ENCODE measurements at regions not wholly inside any gene's neighbourhood (a gene's known extent, or its start where the extent isn't known, plus 50 kb on each side); places are given as distances from the start of the nearest gene placed in this dataset.

- no peak for TF ChIP-seq EZH2phosphoT487 (IDR thresholded peaks at IDR 0.05; ENCODE audit: borderline replicate concordance)
- TF ChIP-seq, protein P1, sequence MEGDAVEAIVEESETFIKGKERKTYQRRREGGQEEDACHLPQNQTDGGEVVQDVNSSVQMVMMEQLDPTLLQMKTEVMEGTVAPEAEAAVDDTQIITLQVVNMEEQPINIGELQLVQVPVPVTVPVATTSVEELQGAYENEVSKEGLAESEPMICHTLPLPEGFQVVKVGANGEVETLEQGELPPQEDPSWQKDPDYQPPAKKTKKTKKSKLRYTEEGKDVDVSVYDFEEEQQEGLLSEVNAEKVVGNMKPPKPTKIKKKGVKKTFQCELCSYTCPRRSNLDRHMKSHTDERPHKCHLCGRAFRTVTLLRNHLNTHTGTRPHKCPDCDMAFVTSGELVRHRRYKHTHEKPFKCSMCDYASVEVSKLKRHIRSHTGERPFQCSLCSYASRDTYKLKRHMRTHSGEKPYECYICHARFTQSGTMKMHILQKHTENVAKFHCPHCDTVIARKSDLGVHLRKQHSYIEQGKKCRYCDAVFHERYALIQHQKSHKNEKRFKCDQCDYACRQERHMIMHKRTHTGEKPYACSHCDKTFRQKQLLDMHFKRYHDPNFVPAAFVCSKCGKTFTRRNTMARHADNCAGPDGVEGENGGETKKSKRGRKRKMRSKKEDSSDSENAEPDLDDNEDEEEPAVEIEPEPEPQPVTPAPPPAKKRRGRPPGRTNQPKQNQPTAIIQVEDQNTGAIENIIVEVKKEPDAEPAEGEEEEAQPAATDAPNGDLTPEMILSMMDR (conservative IDR thresholded peaks at IDR 0.05; ENCODE audit: low read length), result no peak
These were observed 291.8 kb downstream of the XXYLT1 start for GRCh38 chr3:194979173-194979572.

All from Loucy (cell line).